ENCODE measurements at regions not wholly inside any gene's neighbourhood (a gene's known extent, or its start where the extent isn't known, plus 50 kb on each side); places are given as distances from the start of the nearest gene placed in this dataset.

- Histone ChIP-seq H3K9me3 (no peaks in the 10 kb centered on the region), H3K27me3 (replicated peaks in 1 of 7) (no peaks in the 10 kb centered on the region), H3K36me3 (no peaks in the 10 kb centered on the region), H3K4me3 (no peak overlapping the region), H3K4me1 (no peaks in the 10 kb centered on the region), H3K27ac (no peak overlapping the region)
- intact Hi-C loops (cut with DNase I; ENCODE audit: low total_unique reads): no loop called here
- WGBS, 5 donors: 68 to 88% (median 76%) methylated on average over 4 of the region's 4 CpGs
- TF ChIP-seq POLR2A (IDR thresholded peaks at IDR 0.05) (no peak), POLR2AphosphoS5 (IDR thresholded peaks at IDR 0.05) (no peak), CTCF (IDR thresholded peaks at IDR 0.05 in 8 of 11, conservative IDR thresholded peaks at IDR 0.05 in 3 of 11) (no peak)
- DNase-seq: no peak
Observed at GRCh38 chr4:135120195-135120594, 918.6 kb upstream of the PABPC4L start.

GRCh38 chr4:135114079-135114478, 912.5 kb upstream of the PABPC4L start:
- Histone ChIP-seq H3K9me3 (peaks cover 0 to 17% (median 11%) of the 10 kb centered on the region in 8 donors), H3K4me3 (no peak overlapping the region), H3K36me3 (no peaks in the 10 kb centered on the region), H3K27ac (no peak overlapping the region), H3K4me1 (no peaks in the 10 kb centered on the region), H3K27me3 (replicated peaks in 1 of 7) (no peaks in the 10 kb centered on the region)
- TF ChIP-seq POLR2AphosphoS5 (IDR thresholded peaks at IDR 0.05) (no peak), CTCF (IDR thresholded peaks at IDR 0.05 in 8 of 11, conservative IDR thresholded peaks at IDR 0.05 in 3 of 11) (no peak), POLR2A (IDR thresholded peaks at IDR 0.05) (no peak)
- DNase-seq: no peak
- WGBS, 5 donors: 52 to 73% (median 58%) methylated on average over 2 of the region's 2 CpGs
- intact Hi-C loops (cut with DNase I; ENCODE audit: low total_unique reads): no loop called here

DNA sequence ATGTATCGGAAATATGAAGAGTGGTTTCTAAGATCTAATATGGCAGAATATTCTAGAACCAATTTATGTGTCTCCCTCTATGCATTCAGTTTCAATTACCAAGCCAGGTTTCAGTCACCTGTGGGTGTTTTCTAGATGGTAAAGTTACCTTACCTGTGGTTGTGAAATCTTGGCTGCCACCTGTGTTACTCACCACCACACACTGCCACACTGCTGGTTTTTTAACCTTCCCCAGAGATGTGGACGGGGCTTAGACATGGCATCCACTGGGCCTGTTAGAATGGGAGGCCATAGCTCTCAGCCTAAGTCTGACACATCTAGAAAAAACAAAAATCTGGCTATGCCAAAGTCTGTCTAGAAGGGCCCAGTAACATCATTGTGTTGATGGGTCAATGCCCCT, 896.5 kb upstream of the PABPC4L start:
- Histone ChIP-seq H3K27ac (no peak overlapping the region), H3K27me3 (replicated peaks in 1 of 7) (no peaks in the 10 kb centered on the region), H3K4me1 (no peaks in the 10 kb centered on the region), H3K36me3 (no peaks in the 10 kb centered on the region), H3K9me3 (no peaks in the 10 kb centered on the region), H3K4me3 (no peak overlapping the region)
- DNase-seq: no peak
- WGBS, 5 donors: 70 to 90% (median 89%) methylated on average over 2 of the region's 2 CpGs
- TF ChIP-seq CTCF (IDR thresholded peaks at IDR 0.05 in 8 of 11, conservative IDR thresholded peaks at IDR 0.05 in 3 of 11): no peak
- TF ChIP-seq POLR2AphosphoS5 (IDR thresholded peaks at IDR 0.05): no peak
- intact Hi-C loops (cut with DNase I; ENCODE audit: low total_unique reads): no loop called here

DNA sequence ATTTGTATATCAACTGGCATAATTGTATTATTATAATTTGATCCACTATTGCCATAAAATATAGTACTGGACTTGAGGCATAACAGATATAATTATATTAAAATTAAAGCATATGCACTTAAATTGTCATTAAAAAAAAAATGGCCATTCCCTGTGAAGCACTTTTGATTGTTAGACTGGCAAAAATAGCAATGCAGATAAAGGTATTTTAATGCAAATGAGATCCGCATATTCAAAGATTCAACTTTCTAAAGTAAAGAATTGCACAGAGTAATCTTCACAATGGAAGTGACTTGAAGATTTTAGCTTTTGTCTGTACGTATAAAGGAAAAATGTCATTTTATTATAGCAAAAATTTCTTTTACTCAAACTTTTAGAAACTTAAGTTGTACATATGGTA, 871.8 kb upstream of the PABPC4L start:
- no peaks in the 10 kb centered on the region for H3K27me3 ChIP-seq (replicated peaks in 1 of 7)
- no peaks in the 10 kb centered on the region for H3K36me3 ChIP-seq
- 83 to 93% (median 90%) methylated on average over 2 of the region's 2 CpGs for WGBS, 5 donors
- intact Hi-C loops (cut with DNase I; ENCODE audit: low total_unique reads): no loop called here
- no peak for DNase-seq
- H3K27ac ChIP-seq: no peak overlapping the region
- no peak overlapping the region for H3K4me3 ChIP-seq
- no peak for TF ChIP-seq POLR2A (IDR thresholded peaks at IDR 0.05)
- no peak for TF ChIP-seq POLR2AphosphoS5 (IDR thresholded peaks at IDR 0.05)
- no peak for TF ChIP-seq CTCF (IDR thresholded peaks at IDR 0.05 in 8 of 11, conservative IDR thresholded peaks at IDR 0.05 in 3 of 11)
- no peaks in the 10 kb centered on the region for H3K4me1 ChIP-seq
- H3K9me3 ChIP-seq: peaks cover 0 to 34% (median 12%) of the 10 kb centered on the region in 8 donors
